Left cardiac atrium (tissue), 4 donors: ENCODE measurements at regions not wholly inside any gene's neighbourhood (a gene's known extent, or its start where the extent isn't known, plus 50 kb on each side); places are given as distances from the start of the nearest gene placed in this dataset.

ENCODE experiments used
- ATAC-seq, 2 donors: fragments of 200-7000 bp; cut with Tn5 transposase; one replicate each; pipeline ENCODE4 v1.9.1; 2020; ENCODE audit warnings: mild to moderate bottlenecking in 2 of 2, moderate library complexity in 2 of 2
- DNase-seq: peaks from one replicate; pipeline ENCODE4 v3.0.0-alpha.2; 2020
- intact Hi-C, 2 donors: fragments of 100-400 bp; cut with DNase I; formaldehyde crosslinking; loops; one replicate each; pipeline versions ENCODE4 v1.14.1 to v1.15.1; 2022 to 2023
- donor health status: DM: no; HTN: yes; CAD: no.
- donor health status: DM: no; HTN: yes; CAD: no; lungs with severe emphysema.
- donor health status: DM: yes; HTN: yes; CAD: no.
- donor health status: Dilated cardiomyopathy.

DNA sequence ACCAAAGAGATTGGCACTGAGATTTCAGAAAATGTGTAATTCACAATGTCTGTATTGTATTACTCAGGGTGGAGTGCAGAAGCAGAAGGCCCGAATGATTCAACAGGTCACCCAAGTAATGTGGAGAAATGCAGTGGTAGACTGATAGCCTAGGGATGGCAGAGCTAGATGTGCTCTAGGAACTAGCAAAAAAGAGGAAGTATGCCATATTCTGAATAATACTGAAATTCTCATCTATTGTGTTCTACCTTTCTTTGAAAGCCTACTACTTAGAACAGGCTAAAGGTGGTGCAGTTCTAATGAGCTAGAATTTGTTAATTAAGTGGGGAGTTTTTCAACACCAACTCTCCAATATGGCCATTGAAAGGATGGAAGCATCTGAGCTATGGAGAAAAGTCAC lies 1449.8 kb upstream of the MIR17HG start:
- intact Hi-C loops = no loop called here
- DNase-seq = no peak
- ATAC-seq = no peak

DNA sequence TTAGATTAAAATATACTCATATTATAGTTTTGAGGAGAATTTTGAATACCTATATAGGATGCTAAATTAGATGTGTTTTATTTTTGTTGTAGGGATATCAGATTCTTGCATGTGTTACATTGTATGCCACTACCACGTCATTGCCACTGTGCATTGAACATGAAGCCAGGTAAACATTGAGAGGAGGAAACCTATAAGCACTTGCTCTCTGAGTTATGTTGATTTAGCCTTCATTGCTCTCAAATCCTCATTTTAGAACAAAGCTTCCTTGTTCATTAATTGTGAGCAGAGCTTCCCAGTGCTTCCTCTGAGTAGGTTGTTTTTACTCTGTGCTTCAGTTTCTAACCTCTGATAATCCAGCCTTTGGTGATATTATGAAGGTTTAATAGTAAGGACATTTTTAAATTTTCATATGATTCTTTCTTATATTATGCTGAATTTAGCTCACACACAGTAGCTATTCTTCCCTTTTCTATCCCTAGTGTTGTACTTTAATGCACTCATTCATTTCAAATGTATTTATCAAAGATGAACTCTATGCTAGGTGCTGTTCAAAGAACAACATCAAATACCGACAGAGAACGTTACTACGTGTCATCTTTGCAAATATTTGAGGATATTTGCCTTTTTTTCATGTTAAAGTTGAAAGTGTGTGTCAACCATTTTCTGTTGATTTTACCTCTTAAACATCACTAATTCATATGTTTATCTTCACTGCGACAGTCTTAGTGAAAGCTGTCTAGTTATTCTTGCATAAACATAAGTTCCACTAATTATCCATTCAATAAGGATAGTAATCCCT lies 1448.0 kb upstream of the MIR17HG start:
- no peak for ATAC-seq
- intact Hi-C loops = no loop called here
- no peak for DNase-seq

DNA sequence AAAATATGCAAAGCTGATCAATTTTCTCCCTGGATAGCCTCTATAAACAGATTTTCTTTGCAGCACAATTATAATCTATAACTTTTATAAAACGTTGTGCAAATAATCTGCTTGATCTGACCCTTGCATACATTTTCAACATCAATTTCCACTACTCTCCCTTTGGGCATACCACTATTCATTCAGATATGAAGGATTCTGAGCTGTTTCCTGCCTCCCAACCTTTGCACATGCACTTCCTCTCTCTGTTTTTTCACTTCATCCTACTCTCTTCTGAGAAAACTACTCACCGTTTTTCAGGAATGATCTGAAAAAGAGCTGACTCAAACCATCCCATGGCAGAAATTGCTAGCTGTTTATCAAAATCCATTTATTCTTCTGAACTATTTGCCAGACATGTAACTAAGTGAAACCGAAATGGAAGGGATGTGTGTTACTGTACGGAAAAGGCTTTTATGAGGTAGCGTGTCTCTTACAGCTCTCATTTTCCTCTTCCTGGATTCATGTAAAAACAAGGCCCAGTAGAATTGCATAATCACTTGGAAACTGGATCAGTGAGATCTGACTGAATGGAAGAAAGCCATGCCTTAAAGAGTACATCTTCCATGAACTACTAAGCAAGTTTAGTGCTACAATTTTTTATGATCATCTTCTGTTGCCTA lies 1447.3 kb upstream of the MIR17HG start:
- intact Hi-C loops = no loop called here
- DNase-seq (no peak), ATAC-seq (no peak)

DNA sequence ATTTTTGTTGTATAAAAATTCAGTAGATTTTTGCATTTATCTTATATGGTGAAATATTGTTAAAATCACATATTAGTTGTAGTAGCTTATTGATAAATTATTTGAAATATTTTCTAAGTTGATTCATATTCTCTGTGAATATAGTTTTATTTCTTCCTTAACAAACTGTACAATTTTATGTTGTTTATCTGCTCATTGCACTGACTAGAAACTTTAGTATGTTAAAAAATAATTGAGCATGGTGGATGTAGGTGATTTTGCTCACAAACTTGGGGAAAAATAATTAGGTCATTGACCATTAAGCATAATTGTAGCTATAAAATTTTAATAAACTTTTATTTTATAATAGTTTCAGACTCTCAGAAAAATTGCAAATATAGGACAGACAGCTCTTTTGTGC lies 1445.3 kb upstream of the MIR17HG start:
- DNase-seq (no peak), ATAC-seq (no peak)
- intact Hi-C loops = no loop called here

DNA sequence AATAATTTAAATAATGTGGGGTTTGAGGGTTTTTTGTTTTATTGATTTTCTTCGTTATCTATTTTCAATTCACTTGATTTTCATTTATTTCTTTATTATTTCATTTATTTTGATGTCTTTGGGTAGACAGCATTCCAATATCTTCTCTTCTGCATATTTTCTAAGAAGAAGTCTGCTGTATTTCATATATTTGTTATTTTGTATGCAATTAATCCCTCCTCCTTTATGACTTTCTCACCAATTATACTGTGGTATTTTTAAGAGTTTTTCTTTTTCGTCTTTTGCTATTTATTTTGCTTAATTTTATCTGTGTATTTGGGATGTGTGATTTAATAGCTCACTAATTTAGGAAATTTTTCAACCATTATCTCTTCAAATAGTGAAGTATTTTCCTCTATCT lies 1444.4 kb upstream of the MIR17HG start:
- ATAC-seq (no peak), DNase-seq (no peak)
- intact Hi-C loops = no loop called here

DNA sequence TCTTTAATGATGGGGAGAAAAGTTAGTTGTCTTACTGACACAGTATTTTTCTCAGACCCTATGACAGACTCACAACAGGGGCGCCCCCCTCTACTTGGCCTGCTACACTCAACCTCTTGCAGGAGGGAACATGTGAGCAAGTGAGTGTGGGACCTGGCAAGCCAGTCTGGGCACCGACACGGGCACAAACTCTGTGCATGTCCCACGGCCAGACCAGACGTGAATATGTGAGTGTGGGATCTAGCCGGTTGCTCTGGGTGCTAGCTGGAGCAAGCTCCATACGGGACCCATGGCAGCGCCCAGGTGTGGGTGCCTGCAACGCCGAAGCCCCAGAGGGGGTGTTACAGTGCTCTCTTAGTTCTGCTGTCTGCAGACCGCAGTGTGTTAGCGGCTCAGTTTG lies 1437.3 kb upstream of the MIR17HG start:
- DNase-seq (no peak), ATAC-seq (no peak)
- intact Hi-C loops = no loop called here

DNA sequence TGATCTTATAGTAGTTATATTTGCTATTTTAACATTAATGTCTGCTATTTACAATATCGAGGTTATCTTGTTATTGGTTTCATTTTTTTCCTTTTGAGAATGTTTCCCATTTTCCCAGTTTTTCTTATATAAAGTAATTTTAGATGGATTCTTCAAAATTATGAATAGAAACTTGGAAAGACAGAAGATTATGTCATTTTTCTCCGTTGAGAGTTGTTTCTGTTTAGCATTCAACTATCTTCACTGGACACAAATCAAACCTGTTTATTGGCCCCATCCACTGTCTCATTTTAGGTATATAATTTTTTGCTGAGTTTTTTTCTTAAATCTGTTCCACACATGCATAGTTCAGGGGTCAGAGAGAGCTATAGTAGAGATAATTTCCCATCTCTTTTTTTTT lies 1430.9 kb upstream of the MIR17HG start:
- ATAC-seq (no peak), DNase-seq (no peak)
- intact Hi-C loops = no loop called here

DNA sequence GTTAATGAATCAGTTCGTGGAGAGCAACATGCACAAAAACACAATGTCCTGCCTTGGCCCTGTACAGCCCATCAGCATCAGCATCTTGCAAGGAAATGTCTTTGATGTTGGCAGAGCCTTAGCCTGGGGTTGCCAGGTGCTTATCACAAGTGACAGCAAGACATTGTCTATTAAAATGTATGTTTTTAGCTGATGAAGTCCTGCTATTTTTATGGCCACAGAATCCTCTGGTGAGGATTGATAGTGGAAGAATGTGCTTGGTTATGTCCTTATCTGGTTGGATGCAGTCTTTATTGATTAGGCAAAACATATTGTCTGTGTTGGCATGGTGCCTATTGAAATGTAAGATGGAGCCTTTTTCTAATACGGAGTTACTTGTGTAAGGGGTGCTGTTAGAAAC lies 1427.0 kb upstream of the MIR17HG start:
- intact Hi-C loops = no loop called here
- no peak for ATAC-seq
- DNase-seq = no peak

DNA sequence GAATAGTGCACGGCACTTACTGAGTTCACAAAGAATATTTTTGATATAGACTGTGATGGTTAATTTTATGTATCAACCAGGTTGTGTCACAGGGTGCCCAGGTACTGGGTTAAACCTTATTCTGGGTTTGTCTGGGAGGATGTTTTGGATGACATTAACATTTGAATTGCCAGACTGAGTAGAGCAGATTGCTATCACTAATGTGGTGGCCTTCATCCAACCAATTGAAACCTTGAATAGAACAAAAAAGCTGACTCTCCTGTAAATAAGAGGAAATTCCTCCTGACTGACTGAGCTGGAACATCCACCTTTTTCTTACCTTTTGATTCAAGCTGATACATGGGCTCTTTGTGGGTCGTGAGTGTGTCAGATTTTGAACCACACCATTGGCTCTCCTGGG lies 1424.4 kb upstream of the MIR17HG start:
- no peak for ATAC-seq
- intact Hi-C loops = no loop called here

DNA sequence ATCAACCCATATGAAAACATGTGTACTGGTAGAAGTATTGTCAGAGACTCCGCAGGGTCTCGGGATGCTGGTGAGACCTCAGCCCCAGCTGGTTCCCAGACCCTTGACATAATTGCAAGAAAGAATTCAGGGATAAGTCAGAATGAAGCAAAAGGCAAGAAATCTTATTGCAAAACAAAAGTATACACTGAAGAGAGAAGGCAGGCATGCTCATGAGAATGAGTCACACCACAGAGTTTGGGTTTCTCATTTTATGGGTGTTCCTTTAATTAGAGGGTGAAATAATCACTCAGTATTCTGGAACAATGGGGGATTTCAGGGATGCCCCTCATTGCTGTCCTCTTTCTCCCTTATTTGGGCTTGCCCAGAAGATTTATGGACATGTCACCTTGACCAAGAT lies 1423.8 kb upstream of the MIR17HG start:
- intact Hi-C loops = no loop called here
- DNase-seq (no peak), ATAC-seq (no peak)

More for the DNA sequence above, 1424.4 kb upstream of the MIR17HG start:
- no peak for DNase-seq

DNA sequence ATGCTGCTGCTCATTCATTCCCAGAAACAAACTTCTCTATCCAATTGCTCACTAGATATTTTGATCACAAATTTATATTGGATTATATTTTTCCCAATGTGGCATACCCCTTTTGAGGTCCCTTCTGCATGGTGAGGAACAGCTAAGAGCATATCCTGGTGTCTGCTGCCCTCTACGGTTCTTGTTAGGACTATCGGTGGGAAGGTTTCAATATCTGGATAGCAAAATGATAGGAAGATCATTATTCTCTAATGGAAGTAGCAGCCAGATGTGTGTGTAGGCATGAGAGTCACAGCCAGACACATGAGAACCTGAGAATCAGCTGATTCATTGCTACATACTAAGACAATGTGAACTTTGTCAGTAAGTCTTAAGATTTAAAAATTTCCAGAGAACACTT lies 1422.4 kb upstream of the MIR17HG start:
- intact Hi-C loops = no loop called here
- no peak for ATAC-seq
- no peak for DNase-seq

DNA sequence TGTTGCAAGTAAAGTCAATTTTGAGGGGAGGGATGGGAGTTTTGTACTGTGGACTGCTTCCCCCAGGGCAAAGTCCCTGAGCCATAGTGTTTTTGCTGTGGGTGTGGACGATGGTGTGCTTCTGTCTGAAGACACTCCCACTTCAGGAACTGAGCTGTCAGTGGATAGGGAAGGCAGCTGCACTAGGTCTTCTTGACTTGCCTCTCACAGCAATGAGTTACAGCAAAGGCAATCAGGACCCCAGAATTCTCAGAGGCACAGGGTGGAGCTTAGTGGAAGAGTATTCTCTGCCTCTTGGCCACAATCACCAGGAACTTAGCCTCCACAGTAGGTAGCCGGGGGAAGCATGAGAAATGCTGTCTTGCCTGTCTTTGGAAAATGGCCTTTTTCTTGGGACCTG lies 1416.6 kb upstream of the MIR17HG start:
- intact Hi-C loops = no loop called here

DNA sequence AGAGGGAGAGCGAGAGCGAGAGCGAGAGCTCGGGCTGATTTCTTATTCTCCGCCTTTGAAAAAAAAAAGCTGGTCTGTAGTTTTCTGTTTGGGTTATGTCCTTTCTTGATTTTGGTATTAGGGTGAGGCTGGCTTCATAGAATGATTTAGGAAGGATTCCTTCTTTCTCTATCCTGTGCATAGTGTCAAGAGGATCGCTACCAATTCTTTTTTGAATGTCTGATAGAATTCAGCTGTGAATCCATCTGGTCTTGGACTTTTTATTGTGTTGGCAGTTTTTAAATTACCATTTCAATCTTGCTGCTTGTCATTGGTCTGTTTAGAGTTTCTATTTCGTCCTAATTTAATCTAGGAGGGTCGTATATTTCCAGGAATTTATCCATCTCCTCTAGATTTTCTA lies 1414.6 kb upstream of the MIR17HG start:
- DNase-seq (no peak), ATAC-seq (no peak)
- intact Hi-C loops = no loop called here

More for the DNA sequence above, 1416.6 kb upstream of the MIR17HG start:
- ATAC-seq (no peak), DNase-seq (no peak)

DNA sequence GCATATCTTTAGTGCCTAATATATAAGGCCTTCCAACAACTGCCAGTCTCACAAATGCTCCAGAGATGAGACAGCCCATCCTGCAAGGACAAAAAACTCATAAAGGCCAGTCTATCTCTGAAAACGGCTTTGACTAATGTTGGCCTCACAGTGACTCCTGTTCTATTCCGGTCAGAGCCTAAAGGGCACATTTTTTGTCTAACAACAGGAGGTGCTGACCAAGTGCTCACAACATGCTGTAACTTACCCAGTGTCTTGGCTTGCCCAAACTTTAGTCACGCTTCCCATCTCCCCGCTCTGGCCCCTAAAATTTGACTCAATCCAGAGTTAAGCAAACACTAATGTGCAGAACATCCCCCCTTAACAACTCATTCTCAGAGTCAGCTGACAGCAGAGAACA lies 1411.2 kb upstream of the MIR17HG start:
- ATAC-seq = no peak
- DNase-seq = no peak
- intact Hi-C loops = no loop called here

DNA sequence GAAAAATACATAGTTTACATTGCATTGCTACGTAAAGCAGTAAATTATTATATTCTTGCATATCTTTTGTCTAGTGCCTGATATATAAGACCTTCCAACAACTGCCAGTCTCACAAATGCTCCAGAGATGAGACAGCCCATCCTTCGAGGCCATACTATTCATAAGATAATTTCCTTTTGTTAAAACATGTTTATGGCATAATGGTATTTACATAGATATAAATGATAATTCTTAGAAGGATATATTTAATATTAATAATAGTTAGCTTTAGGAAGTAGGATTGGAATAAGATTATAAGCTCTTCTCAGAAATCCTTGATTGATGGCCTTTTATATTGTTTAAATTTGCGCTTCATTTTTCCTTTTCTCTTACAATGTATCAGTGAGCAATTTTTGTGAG lies 1410.1 kb upstream of the MIR17HG start:
- intact Hi-C loops = no loop called here
- no peak for ATAC-seq

DNA sequence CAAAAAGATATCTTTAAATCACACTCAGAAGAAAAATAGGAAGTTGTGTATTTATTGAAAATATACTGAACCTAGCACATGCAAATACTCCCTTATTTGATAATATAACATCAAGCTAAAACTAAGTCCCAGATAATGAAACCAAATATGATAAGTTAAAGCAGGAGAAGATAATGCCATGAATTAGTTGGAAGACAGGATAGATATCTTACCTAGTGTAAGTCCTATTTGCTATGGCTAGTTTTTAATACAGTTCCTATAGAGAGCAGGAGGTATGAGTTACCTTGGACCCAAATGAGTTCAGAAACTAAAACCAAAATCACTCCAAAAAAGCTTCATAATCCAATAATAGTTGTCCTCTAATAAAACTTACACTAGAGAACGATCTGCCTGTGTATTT lies 1407.1 kb upstream of the MIR17HG start:
- DNase-seq = no peak
- ATAC-seq = no peak

More for the DNA sequence above, 1410.1 kb upstream of the MIR17HG start:
- no peak for DNase-seq

DNA sequence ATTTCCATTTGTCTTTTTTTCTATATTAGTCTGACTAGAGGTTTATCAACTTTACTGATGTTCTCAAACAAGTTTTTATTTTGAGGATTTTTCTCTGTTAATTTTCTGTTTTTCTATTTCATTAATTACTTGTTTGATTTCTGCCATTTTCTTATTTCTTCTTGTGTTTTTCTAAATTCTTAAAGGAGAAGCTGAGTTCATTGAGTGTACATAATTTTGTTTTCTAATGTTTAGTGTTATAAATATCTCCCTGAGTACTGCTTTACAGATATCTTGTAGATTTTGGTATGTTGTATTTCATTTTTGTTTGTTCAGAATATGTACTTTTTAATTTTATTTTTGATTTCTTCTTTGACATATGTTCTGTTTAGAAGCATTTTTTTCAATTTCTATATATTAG lies 1404.3 kb upstream of the MIR17HG start:
- DNase-seq (no peak), ATAC-seq (no peak)
- intact Hi-C loops = no loop called here

More for the DNA sequence above, 1407.1 kb upstream of the MIR17HG start:
- intact Hi-C loops = no loop called here

DNA sequence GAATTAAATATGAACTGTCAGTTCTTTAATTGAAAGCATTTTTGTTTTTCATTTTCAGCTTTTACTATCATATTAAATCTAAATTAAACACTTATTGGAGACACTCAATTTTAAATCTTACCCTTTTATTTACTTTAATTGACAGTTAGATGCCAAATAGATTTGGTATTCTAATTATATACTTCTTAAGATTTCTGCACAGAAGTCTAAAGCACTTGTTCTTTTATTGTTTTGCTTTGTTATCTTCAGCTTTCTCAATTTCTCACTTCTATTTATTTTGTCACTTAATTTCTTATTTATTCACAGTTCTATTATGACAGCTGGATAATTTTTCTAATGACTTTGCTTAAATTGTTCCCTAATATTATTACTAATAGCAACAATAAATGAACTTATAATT lies 1397.3 kb upstream of the MIR17HG start:
- intact Hi-C loops = loop anchor here in 1 of 2 donors (10.0 kb wide), 1 partner anchor 915 kb away; no protein-coding TSS in a partner anchor
- DNase-seq (no peak), ATAC-seq (no peak)

DNA sequence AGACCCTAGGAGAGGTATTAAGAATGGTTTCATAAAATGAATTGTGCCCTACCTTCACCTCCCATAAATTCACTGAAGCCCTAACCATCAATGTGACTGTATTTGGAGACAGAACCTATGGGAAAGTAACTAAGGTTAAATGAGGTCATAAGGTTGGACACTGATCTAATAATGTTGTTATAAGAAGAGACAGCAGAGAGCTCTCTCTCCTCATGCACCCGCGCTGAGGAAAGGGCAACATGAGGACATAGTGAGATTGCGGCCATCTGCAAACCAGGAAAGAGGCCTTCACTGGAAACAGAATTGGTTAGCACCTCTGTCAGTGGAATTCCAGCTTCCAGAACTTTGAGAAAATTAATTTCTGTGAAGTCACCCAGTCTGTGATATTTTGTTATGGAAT lies 1396.1 kb upstream of the MIR17HG start:
- ATAC-seq (peak in 1 of 2 donors; percentile 41), DNase-seq (no peak)
- intact Hi-C loops = loop anchor here in 1 of 2 donors (10.0 kb wide), 1 partner anchor 913 kb away; no protein-coding TSS in a partner anchor

DNA sequence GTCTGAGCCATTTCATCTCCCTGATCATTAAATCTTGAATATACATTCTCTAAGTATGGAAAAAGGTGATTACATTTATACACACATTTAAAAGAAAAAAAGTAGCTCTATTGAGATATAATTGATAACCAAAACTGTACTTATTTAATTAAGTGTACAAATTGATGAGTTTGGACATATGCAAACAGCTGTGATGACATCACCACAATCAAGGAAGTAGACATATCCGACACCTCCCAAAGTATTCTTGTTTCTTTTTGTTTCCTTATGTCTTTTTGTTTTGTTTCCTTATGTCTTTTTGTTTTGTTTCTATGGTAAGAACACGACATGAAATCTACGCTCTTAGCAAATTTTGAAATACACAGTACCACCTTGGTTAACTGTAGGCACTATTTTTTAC lies 1393.9 kb upstream of the MIR17HG start:
- no peak for DNase-seq
- no peak for ATAC-seq
- intact Hi-C loops = loop anchor here in 1 of 2 donors (10.0 kb wide), 1 partner anchor 911 kb away; no protein-coding TSS in a partner anchor

DNA sequence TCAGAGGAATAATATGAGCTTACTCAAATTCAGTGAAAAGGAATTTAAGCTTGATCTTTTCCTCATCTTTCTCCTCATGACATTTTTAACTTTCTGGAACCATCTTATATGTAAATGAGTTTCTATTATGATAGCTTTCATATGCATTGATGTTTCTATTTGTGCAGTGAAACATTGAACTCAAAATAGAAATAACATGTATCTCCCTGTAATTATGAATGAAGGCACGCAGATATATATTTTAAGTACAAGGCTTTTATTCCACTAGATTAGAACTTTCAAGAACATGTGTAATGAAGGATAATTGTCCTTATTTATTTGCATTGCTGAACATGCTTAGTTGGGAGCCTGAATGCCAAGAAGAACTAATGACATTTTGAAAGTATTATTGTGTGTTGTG lies 1391.7 kb upstream of the MIR17HG start:
- intact Hi-C loops = loop anchor here in 1 of 2 donors (10.0 kb wide), 1 partner anchor 909 kb away; no protein-coding TSS in a partner anchor
- no peak for DNase-seq
- no peak for ATAC-seq
